WTC11 (cell line): ENCODE measurements at regions not wholly inside any gene's neighbourhood (a gene's known extent, or its start where the extent isn't known, plus 50 kb on each side); places are given as distances from the start of the nearest gene placed in this dataset.
"Not testable (repeated sequence)": the region's sequence is repeated elsewhere in the genome, so short reads cannot be mapped to it uniquely, and the experiment has no call there.

ENCODE experiments used
- CBFB ChIP-seq: sonication (generic); formaldehyde crosslinking; IDR thresholded peaks from 2 replicates; pipeline ENCODE4 v1.8.1; 2022; ENCODE audit warnings: mild to moderate bottlenecking, low read depth, missing genetic modification reagents
- CREB1 ChIP-seq: sonication (generic); formaldehyde crosslinking; IDR thresholded peaks from 2 replicates; pipeline ENCODE4 v1.8.0; 2023; ENCODE audit warnings: mild to moderate bottlenecking, missing genetic modification reagents
- CTCF ChIP-seq: fragments of 200-600 bp; IDR thresholded peaks from 2 replicates; pipeline ENCODE4 v1.8.0; 2022; ENCODE audit warnings: antibody characterized with exemption
- ETV6 ChIP-seq: sonication (generic); formaldehyde crosslinking; IDR thresholded peaks from 2 replicates; pipeline ENCODE4 v1.8.1; 2022; ENCODE audit warnings: mild to moderate bottlenecking, missing genetic modification reagents
- NFYB ChIP-seq: sonication (generic); formaldehyde crosslinking; conservative IDR thresholded peaks from 2 replicates; pipeline ENCODE4 v1.8.0; 2022; ENCODE audit warnings: low read depth, missing genetic modification reagents
- NR2C2 ChIP-seq: sonication (generic); formaldehyde crosslinking; IDR thresholded peaks from 2 replicates; pipeline ENCODE4 v1.8.0; 2022; ENCODE audit warnings: mild to moderate bottlenecking, missing genetic modification reagents
- NR3C1 ChIP-seq: sonication (generic); formaldehyde crosslinking; conservative IDR thresholded peaks from 2 replicates; pipeline ENCODE4 v1.8.1; 2023; ENCODE audit warnings: low read depth, mild to moderate bottlenecking, missing genetic modification reagents
- PRDM15 ChIP-seq: sonication (generic); formaldehyde crosslinking; IDR thresholded peaks from 2 replicates; pipeline ENCODE4 v1.8.0; 2022; ENCODE audit warnings: missing genetic modification reagents
- SMAD3 ChIP-seq: sonication (generic); formaldehyde crosslinking; IDR thresholded peaks from 2 replicates; pipeline ENCODE4 v1.8.0; 2022; ENCODE audit warnings: missing genetic modification reagents, mild to moderate bottlenecking, borderline replicate concordance
- SP1 ChIP-seq: sonication (generic); formaldehyde crosslinking; conservative IDR thresholded peaks from 2 replicates; pipeline ENCODE4 v1.8.1; 2022; ENCODE audit warnings: missing genetic modification reagents
- USF2 ChIP-seq: sonication (generic); formaldehyde crosslinking; IDR thresholded peaks from 2 replicates; pipeline ENCODE4 v1.8.1; 2023; ENCODE audit warnings: mild to moderate bottlenecking, missing genetic modification reagents, moderate library complexity
- ZBTB21 ChIP-seq: sonication (generic); formaldehyde crosslinking; IDR thresholded peaks from 2 replicates; pipeline ENCODE4 v1.8.1; 2023; ENCODE audit warnings: mild to moderate bottlenecking, missing genetic modification reagents, borderline replicate concordance
- ZNF219 ChIP-seq: sonication (generic); formaldehyde crosslinking; IDR thresholded peaks from 2 replicates; pipeline ENCODE4 v1.8.0; 2023; ENCODE audit warnings: missing genetic modification reagents, mild to moderate bottlenecking, borderline replicate concordance

GRCh38 chr20:23139984-23140383 is 53.9 kb upstream of the CD93 start:
- TF ChIP-seq NFYB (CRISPR knock-in tag); CTCF; CREB1 (CRISPR knock-in tag); ZBTB21 (CRISPR knock-in tag); SP1 (CRISPR knock-in tag); USF2 (CRISPR knock-in tag); NR2C2 (CRISPR knock-in tag); ETV6 (CRISPR knock-in tag); ZNF219 (CRISPR knock-in tag); CBFB; SMAD3 (CRISPR knock-in tag); NR3C1; PRDM15 (CRISPR knock-in tag): not testable (repeated sequence)
